ENCODE measurements at regions not wholly inside any gene's neighbourhood (a gene's known extent, or its start where the extent isn't known, plus 50 kb on each side); places are given as distances from the start of the nearest gene placed in this dataset.

GRCh38 chr3:176755552-176755951, 441.7 kb downstream of the TBL1XR1 start:
- TF ChIP-seq EZH2 (IDR thresholded peaks at IDR 0.05; ENCODE audit: insufficient read depth, poor library complexity, severe bottlenecking): no peak
- no peak for TF ChIP-seq EZH2phosphoT487 (IDR thresholded peaks at IDR 0.05; ENCODE audit: insufficient read depth, low read depth)
